ENCODE measurements at regions not wholly inside any gene's neighbourhood (a gene's known extent, or its start where the extent isn't known, plus 50 kb on each side); places are given as distances from the start of the nearest gene placed in this dataset.

GRCh38 chr15:80339601-80340000 is 64.6 kb upstream of the ARNT2 start:
- no peak for DNase-seq (ENCODE audit: low spot score)
- no peak overlapping the region for H3K27ac Mint-ChIP-seq
- H3K9me3 Mint-ChIP-seq = no peaks in the 10 kb centered on the region
- TF ChIP-seq NANOG (IDR thresholded peaks at IDR 0.05; ENCODE audit: borderline replicate concordance) (no peak), EZH2 (IDR thresholded peaks at IDR 0.05; ENCODE audit: low read depth, unreplicated experiment) (no peak), REST (IDR thresholded peaks at IDR 0.05; ENCODE audit: unreplicated experiment) (no peak), ZNF331 (CRISPR knock-in tag; IDR thresholded peaks at IDR 0.05; ENCODE audit: low read depth) (no peak), ETS1 (IDR thresholded peaks at IDR 0.05) (no peak), ZNF462 (CRISPR knock-in tag; IDR thresholded peaks at IDR 0.05) (no peak), ZNF114 (CRISPR knock-in tag; IDR thresholded peaks at IDR 0.05) (no peak), JUNB (IDR thresholded peaks at IDR 0.05; ENCODE audit: unreplicated experiment) (no peak), CTCF (conservative IDR thresholded peaks at IDR 0.05; ENCODE audit: low read depth in 2 of 2) (no peak), CREB1 (CRISPR knock-in tag; IDR thresholded peaks at IDR 0.05; ENCODE audit: low read depth) (no peak), POLR2AphosphoS5 (IDR thresholded peaks at IDR 0.05; ENCODE audit: low read depth) (no peak), STAT1 (IDR thresholded peaks at IDR 0.05; ENCODE audit: unreplicated experiment) (no peak), EZH2phosphoT487 (IDR thresholded peaks at IDR 0.05; ENCODE audit: unreplicated experiment) (no peak)
- H3K4me2 ChIP-seq = no peak overlapping the region
- 0 out of 2 replicates have a peak, but pooled peaks cover 6% of the 10 kb centered on the region for H3K9me2 ChIP-seq (ENCODE audit: insufficient read depth)
- no peaks in the 10 kb centered on the region for H3K4me1 ChIP-seq (ENCODE audit: insufficient read depth)
- ATAC-seq = no peak
- H4K20me1 ChIP-seq (replicated peaks; ENCODE audit: insufficient read depth) = no peaks in the 10 kb centered on the region
- no peak overlapping the region for H3K27ac ChIP-seq (ENCODE audit: low read depth)
- no peaks in the 10 kb centered on the region for H3K27me3 ChIP-seq (ENCODE audit: insufficient read depth)
- no peaks in the 10 kb centered on the region for H3F3A ChIP-seq (replicated peaks; ENCODE audit: low read depth)
- H3K79me2 ChIP-seq (replicated peaks; ENCODE audit: insufficient read depth) = no peaks in the 10 kb centered on the region
- no peak overlapping the region for H2AFZ ChIP-seq
- no peak overlapping the region for H3K4me3 Mint-ChIP-seq
- no peaks in the 10 kb centered on the region for H3K4me1 Mint-ChIP-seq
- H3K36me3 Mint-ChIP-seq (ENCODE audit: low read depth) = no peaks in the 10 kb centered on the region
- no peaks in the 10 kb centered on the region for H3K36me3 ChIP-seq (ENCODE audit: insufficient read depth)
- no peak overlapping the region for H3K4me3 ChIP-seq
- H3K27me3 Mint-ChIP-seq (ENCODE audit: insufficient read depth, low read depth, poor library complexity) = peaks cover 6% of the 10 kb centered on the region
